K562 (cell line): ENCODE measurements at regions not wholly inside any gene's neighbourhood (a gene's known extent, or its start where the extent isn't known, plus 50 kb on each side); places are given as distances from the start of the nearest gene placed in this dataset.

Experiments
- ATAC-seq: fragments of 200-7000 bp; cut with Tn5 transposase; 3 replicates; pipeline ENCODE4 v1.9.1; 2020; ENCODE audit warnings: moderate library complexity
- BruUV-seq: library from RNA; stranded (reverse); fragments of 400-500 nt; replicated peaks from 2 replicates; lab custom pipeline; 2021; lab: Mats Ljungman, UMichigan
- CTCF ChIA-PET: fragments of 300-600 bp; formaldehyde crosslinking; extraction: SDS; loops from one replicate; lab custom pipeline; 2021; ENCODE audit warnings: low intra/inter-chr PET ratio; lab: Yijun Ruan, JAX
- POLR2A ChIA-PET: fragments of 300-600, 350-650 bp; sonication (Branson Sonifier 250); formaldehyde crosslinking; extraction: SDS; loops from one replicate; lab custom pipeline; 2021; ENCODE audit warnings: antibody characterized with exemption, inconsistent platforms; lab: Yijun Ruan, JAX
- DNase-seq, 4 experiments: peaks; one replicate each; pipeline versions ENCODE4 v3.0.0 to v3.0.0-alpha.2; 2011 to 2018; ENCODE audit warnings: low spot score in 3 of 4, mixed read lengths in 3 of 4; ENCODE audit errors: extremely low read depth in 1 of 4
- FAIRE-seq: peaks from 2 replicates; lab custom pipeline; 2011; peaks lifted over from hg19 to GRCh38; lab: Jason Lieb, UNC
- H2AFZ ChIP-seq: 2 replicates; pipeline ENCODE4 v1.6.0; 2011; ENCODE audit warnings: low read depth, low read length, control low read depth, inconsistent platforms
- H3K27ac ChIP-seq: fragments of 200-600 bp; 3 replicates; pipeline ENCODE4 v1.8.0; 2011; ENCODE audit warnings: low read depth, mild to moderate bottlenecking, control low read depth, inconsistent platforms, low read length, moderate library complexity, mixed read lengths; ENCODE audit errors: extremely low read depth
- H3K27me3 ChIP-seq, 2 experiments: fragments of 300-600 bp in 1 of 2; 2 replicates in 1 of 2; 3 replicates in 1 of 2; pipeline versions ENCODE4 v1.6.0 to v1.8.0; 2011; ENCODE audit warnings: inconsistent platforms in 2 of 2, low read length in 2 of 2, mild to moderate bottlenecking in 1 of 2, mixed read lengths in 1 of 2, moderate library complexity in 1 of 2; ENCODE audit not compliant: control insufficient read depth in 2 of 2, insufficient read depth in 2 of 2
- H3K36me3 ChIP-seq: fragments of 300-600 bp; 3 replicates; pipeline ENCODE4 v1.8.0; 2011; ENCODE audit warnings: mild to moderate bottlenecking, low read length, inconsistent platforms; ENCODE audit not compliant: control insufficient read depth, insufficient read depth
- H3K4me1 ChIP-seq, 2 experiments: fragments of 200-600 bp in 1 of 2; replicated peaks in 1 of 2; 2 replicates in 1 of 2; 3 replicates in 1 of 2; pipeline versions ENCODE4 v1.5.1 to v1.8.0; 2011; ENCODE audit warnings: inconsistent platforms in 2 of 2, low read length in 2 of 2, mild to moderate bottlenecking in 1 of 2, mixed read lengths in 1 of 2, moderate library complexity in 1 of 2; ENCODE audit not compliant: control insufficient read depth in 2 of 2, insufficient read depth in 2 of 2
- H3K4me2 ChIP-seq: 2 replicates; pipeline ENCODE4 v1.6.1; 2011; ENCODE audit warnings: low read length, control low read depth, inconsistent platforms, mixed read lengths; ENCODE audit not compliant: insufficient read depth
- H3K4me3 ChIP-seq: fragments of 200-600 bp; sonication (generic), shearing (Covaris generic); 2 replicates; pipeline ENCODE4 v1.5.1; 2016; ENCODE audit warnings: control low read depth, inconsistent platforms
- H3K79me2 ChIP-seq: fragments of 200-600 bp; 3 replicates; pipeline ENCODE4 v1.8.0; 2011; ENCODE audit warnings: low read length, inconsistent platforms; ENCODE audit not compliant: control insufficient read depth, insufficient read depth
- H3K9ac ChIP-seq, 2 experiments: 2 replicates each; pipeline versions ENCODE4 v1.6.0 to v1.6.1; 2011; ENCODE audit warnings: low read depth in 2 of 2, low read length in 2 of 2, control low read depth in 1 of 2, inconsistent platforms in 1 of 2, mild to moderate bottlenecking in 1 of 2, mixed read lengths in 1 of 2; ENCODE audit not compliant: insufficient read depth in 1 of 2
- H3K9me1 ChIP-seq: one replicate; pipeline ENCODE4 v1.6.0; 2011; ENCODE audit warnings: inconsistent platforms, mild to moderate bottlenecking, low read length, moderate library complexity; ENCODE audit not compliant: control insufficient read depth, insufficient read depth
- H3K9me3 ChIP-seq: replicated peaks from 2 replicates; pipeline ENCODE4 v1.5.1; 2011; ENCODE audit warnings: low read depth, low read length, inconsistent platforms; ENCODE audit not compliant: control insufficient read depth, insufficient read depth
- H4K20me1 ChIP-seq: replicated peaks from 2 replicates; pipeline ENCODE4 v1.6.1; 2011; ENCODE audit warnings: low read length, inconsistent platforms, mixed read lengths; ENCODE audit not compliant: control insufficient read depth, insufficient read depth
- KAT8 ChIP-seq: fragments of 450-650 bp; IDR thresholded peaks from 2 replicates; pipeline ENCODE4 v1.6.1; 2016; ENCODE audit warnings: low read depth, mild to moderate bottlenecking
- SMARCC2 ChIP-seq: fragments of 450-650 bp; IDR thresholded peaks from 2 replicates; pipeline ENCODE4 v1.6.1; 2017; ENCODE audit warnings: antibody characterized with exemption, moderate library complexity, mild to moderate bottlenecking, low read depth
- ZNF134 ChIP-seq: fragments of 250-450 bp; sonication (Bioruptor Pico); conservative IDR thresholded peaks from 2 replicates; pipeline ENCODE4 v1.4.0; 2020
- ZNF140 ChIP-seq: fragments of 250-450 bp; sonication (Bioruptor Pico); IDR thresholded peaks from 2 replicates; pipeline ENCODE4 v1.8.0; 2021; ENCODE audit warnings: moderate library complexity, mild to moderate bottlenecking, inconsistent platforms
- ZNF780A ChIP-seq: fragments of 250-450 bp; sonication (Bioruptor Pico); IDR thresholded peaks from 2 replicates; pipeline ENCODE4 v1.5.0; 2021; ENCODE audit warnings: mild to moderate bottlenecking
- WGBS: fragments of 100-300 bp; shearing (Covaris generic); methylation state at CpG from one replicate; pipeline ENCODE4 v1.1.6; 2016; ENCODE audit warnings: low coverage, mixed read lengths; ENCODE audit not compliant: insufficient coverage; ENCODE audit errors: missing lambda C conversion rate; 5-methylcytosine and 5-hydroxymethylcytosine counted together
- in situ Hi-C: fragments of 300-500 bp; cut with MboI; formaldehyde crosslinking; loops from 4 replicates; pipeline ENCODE4 v1.15.0; 2018; ENCODE audit warnings: inconsistent platforms, mixed read lengths
- intact Hi-C: fragments of 100-400 bp; cut with micrococcal nuclease; formaldehyde crosslinking; loops from 2 replicates; pipeline ENCODE4 v1.14.2; 2022
- TF ChIP-seq, protein P1 (sequence below), 2 experiments: fragments of 450-650 bp in 1 of 2; sonication (generic) in 1 of 2; formaldehyde crosslinking in 1 of 2; IDR thresholded peaks in 1 of 2; conservative IDR thresholded peaks in 1 of 2; 2 replicates each; pipeline versions ENCODE4 v1.6.1 to v1.8.1; 2016 to 2023; ENCODE audit warnings: mild to moderate bottlenecking in 2 of 2, moderate library complexity in 2 of 2, inconsistent platforms in 1 of 2, missing genetic modification reagents in 1 of 2
- TF ChIP-seq, protein P2 (sequence below): sonication (generic); formaldehyde crosslinking; IDR thresholded peaks from 2 replicates; pipeline ENCODE4 v1.8.1; 2023; ENCODE audit warnings: missing genetic modification reagents, mild to moderate bottlenecking, borderline replicate concordance

DNA sequence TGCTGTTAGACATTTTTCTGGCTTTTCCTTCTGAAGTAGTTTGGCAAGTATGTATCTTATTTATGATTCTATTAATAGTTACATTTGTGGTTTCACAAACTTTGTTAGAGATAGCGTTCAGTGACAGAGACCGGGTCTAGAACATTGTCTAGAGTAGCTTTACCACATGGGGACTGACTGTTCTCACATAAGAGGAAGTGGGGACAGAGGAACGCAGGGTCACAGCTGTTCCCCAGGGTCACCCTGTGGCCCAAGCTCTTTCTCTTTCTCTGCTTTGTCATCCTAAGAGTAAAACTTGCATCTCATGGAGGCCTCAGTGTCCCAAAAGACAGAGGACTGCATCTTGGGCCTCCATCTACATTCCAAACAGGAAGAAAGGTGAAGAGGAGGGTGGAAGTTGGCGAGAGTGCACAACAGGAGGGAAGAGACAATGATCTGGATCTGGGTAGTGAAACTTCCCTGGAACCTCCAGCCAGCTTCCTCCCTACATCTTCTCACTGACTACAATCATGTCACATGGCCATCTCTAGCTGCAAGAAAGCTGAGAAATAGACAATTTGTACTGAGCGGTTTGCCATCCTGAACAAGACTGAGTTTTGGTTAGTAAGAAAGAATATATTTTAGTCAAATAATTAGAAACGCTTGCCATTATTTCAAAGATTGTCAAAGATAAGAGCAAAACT, 645.8 kb upstream of the ARID1B start:
- H3K4me2 ChIP-seq = no peak overlapping the region

More for the DNA sequence above, 645.8 kb upstream of the ARID1B start:
- ChIA-PET CTCF (no interaction called here), POLR2A (no interaction called here)
- Histone ChIP-seq H2AFZ (no peak overlapping the region), H3K27me3 (no peaks in the 10 kb centered on the region), H3K79me2 (no peaks in the 10 kb centered on the region), H3K4me1 (no peaks in the 10 kb centered on the region), H3K4me3 (no peak overlapping the region), H3K9me1 (no peaks in the 10 kb centered on the region), H3K27ac (no peak overlapping the region), H4K20me1 (no peaks in the 10 kb centered on the region), H3K9me3 (no peaks in the 10 kb centered on the region; the same call in 1 of the 2 replicates), H3K36me3 (no peaks in the 10 kb centered on the region), H3K9ac (no peak overlapping the region)
- WGBS = 3% methylated on average over 6 of the region's 6 CpGs
- FAIRE-seq (no peak), ATAC-seq (no peak), DNase-seq (no peak)
- BruUV-seq = no TSS peak
- in situ Hi-C loops (no loop called here), intact Hi-C loops (no loop called here)
- TF ChIP-seq ZNF134 (CRISPR knock-in tag) (no peak), ZNF780A (no peak), SMARCC2 (no peak), KAT8 (no peak), ZNF140 (CRISPR knock-in tag) (no peak)
- TF ChIP-seq, protein P1, sequence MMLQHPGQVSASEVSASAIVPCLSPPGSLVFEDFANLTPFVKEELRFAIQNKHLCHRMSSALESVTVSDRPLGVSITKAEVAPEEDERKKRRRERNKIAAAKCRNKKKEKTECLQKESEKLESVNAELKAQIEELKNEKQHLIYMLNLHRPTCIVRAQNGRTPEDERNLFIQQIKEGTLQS (IDR thresholded peaks at IDR 0.05) = no peak
- TF ChIP-seq, protein P1 (CRISPR knock-in tag; conservative IDR thresholded peaks at IDR 0.05) = no peak
- TF ChIP-seq, protein P2, sequence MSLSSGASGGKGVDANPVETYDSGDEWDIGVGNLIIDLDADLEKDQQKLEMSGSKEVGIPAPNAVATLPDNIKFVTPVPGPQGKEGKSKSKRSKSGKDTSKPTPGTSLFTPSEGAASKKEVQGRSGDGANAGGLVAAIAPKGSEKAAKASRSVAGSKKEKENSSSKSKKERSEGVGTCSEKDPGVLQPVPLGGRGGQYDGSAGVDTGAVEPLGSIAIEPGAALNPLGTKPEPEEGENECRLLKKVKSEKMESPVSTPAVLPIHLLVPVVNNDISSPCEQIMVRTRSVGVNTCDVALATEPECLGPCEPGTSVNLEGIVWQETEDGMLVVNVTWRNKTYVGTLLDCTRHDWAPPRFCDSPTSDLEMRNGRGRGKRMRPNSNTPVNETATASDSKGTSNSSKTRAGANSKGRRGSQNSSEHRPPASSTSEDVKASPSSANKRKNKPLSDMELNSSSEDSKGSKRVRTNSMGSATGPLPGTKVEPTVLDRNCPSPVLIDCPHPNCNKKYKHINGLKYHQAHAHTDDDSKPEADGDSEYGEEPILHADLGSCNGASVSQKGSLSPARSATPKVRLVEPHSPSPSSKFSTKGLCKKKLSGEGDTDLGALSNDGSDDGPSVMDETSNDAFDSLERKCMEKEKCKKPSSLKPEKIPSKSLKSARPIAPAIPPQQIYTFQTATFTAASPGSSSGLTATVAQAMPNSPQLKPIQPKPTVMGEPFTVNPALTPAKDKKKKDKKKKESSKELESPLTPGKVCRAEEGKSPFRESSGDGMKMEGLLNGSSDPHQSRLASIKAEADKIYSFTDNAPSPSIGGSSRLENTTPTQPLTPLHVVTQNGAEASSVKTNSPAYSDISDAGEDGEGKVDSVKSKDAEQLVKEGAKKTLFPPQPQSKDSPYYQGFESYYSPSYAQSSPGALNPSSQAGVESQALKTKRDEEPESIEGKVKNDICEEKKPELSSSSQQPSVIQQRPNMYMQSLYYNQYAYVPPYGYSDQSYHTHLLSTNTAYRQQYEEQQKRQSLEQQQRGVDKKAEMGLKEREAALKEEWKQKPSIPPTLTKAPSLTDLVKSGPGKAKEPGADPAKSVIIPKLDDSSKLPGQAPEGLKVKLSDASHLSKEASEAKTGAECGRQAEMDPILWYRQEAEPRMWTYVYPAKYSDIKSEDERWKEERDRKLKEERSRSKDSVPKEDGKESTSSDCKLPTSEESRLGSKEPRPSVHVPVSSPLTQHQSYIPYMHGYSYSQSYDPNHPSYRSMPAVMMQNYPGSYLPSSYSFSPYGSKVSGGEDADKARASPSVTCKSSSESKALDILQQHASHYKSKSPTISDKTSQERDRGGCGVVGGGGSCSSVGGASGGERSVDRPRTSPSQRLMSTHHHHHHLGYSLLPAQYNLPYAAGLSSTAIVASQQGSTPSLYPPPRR = no peak
